Skeletal muscle satellite cell (primary cell): ENCODE measurements at regions not wholly inside any gene's neighbourhood (a gene's known extent, or its start where the extent isn't known, plus 50 kb on each side); places are given as distances from the start of the nearest gene placed in this dataset.

Experiments used
- H3K27me3 ChIP-seq: 2 replicates; pipeline ENCODE4 v1.7.0; 2013; ENCODE audit warnings: low read length; ENCODE audit not compliant: control insufficient read depth, insufficient read depth
- H3K36me3 ChIP-seq: 2 replicates; pipeline ENCODE4 v1.7.0; 2013; ENCODE audit warnings: mild to moderate bottlenecking, control low read depth, low read length; ENCODE audit not compliant: insufficient read depth
- H3K4me1 ChIP-seq: 2 replicates; pipeline ENCODE4 v1.7.0; 2013; ENCODE audit warnings: low read length; ENCODE audit not compliant: control insufficient read depth, insufficient read depth
- H3K4me2 ChIP-seq: 2 replicates; pipeline ENCODE4 v1.7.0; 2013; ENCODE audit warnings: mild to moderate bottlenecking, low read length
- H3K4me3 ChIP-seq: 2 replicates; pipeline ENCODE4 v1.7.0; 2013; ENCODE audit warnings: low read length
- H3K9ac ChIP-seq: 2 replicates; pipeline ENCODE4 v1.7.0; 2013; ENCODE audit warnings: mild to moderate bottlenecking, low read depth, low read length, moderate library complexity
- H3K9me3 ChIP-seq: replicated peaks from 2 replicates; pipeline ENCODE4 v1.7.0; 2013; ENCODE audit warnings: mild to moderate bottlenecking, control low read depth, low read length

DNA sequence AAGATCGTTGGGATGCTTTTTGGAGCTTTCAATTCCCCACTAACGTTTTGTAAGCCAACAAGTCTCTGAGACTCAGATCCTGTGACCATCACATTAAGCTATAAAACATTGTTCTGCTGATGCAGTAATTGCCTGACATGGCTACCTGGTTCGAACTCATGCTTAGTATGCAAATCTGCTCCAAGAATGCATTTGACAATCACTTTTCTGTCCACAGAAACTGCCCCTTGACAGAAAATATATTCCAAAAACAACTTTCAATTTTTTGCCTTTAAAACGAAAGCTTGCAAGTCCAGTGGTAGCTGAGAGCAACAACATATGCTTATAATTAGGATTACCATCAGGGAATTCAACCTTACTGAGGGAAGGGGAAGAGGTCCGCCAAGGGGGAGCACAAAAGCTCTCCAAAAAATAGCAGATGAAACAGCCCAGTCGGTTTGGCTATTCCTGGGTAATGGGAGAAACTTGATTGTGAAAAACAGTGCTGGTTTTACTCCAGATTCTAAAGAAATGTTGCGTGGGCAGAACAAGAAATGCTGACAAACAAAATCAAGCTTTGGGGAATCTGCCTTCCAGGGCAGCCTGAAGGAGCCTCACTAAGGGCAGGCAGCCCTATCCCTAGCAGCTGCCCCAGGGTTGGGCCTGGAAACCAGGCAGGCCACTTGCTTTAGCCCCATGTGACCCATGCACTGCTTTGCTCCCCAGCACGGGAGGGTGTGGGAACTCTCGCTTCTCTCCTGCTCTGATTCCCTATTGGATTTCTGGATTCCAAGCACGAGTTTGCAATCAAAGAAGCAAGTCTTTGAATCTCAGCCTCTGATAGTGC, 160.7 kb upstream of the LDB2 start:
- H3K4me3 ChIP-seq = peak overlapping the region; percentile 20
- H3K27me3 ChIP-seq = no peaks in the 10 kb centered on the region
- peaks cover 41% of the 10 kb centered on the region for H3K4me1 ChIP-seq
- H3K36me3 ChIP-seq = no peaks in the 10 kb centered on the region
- H3K4me2 ChIP-seq = peak overlapping the region; percentile 57
- H3K9ac ChIP-seq = no peak overlapping the region
- no peaks in the 10 kb centered on the region for H3K9me3 ChIP-seq

DNA sequence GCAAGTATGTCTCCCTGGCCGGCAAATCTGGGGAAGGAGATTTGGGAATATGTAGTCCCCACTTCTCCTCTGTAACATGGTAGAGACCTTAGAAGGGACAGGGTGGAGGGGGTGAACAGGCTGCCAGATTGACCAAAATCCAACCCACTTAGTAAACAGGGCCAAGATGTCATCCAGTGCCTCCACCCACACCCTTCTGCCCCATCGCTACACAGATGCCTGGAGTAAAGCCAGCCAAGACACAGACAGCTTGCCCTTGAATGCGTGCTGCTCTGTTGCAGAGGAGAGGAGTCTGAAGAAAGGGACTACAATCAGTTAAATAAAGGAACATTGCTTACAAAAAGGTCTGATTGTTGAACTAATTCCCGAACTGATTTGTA, 160.1 kb upstream of the LDB2 start:
- H3K27me3 ChIP-seq = no peaks in the 10 kb centered on the region
- H3K9me3 ChIP-seq = no peaks in the 10 kb centered on the region
- H3K9ac ChIP-seq = no peak overlapping the region
- no peaks in the 10 kb centered on the region for H3K36me3 ChIP-seq
- H3K4me1 ChIP-seq = peaks cover 36% of the 10 kb centered on the region
- H3K4me3 ChIP-seq = no peak overlapping the region
- H3K4me2 ChIP-seq = peak overlapping the region; percentile 57

DNA sequence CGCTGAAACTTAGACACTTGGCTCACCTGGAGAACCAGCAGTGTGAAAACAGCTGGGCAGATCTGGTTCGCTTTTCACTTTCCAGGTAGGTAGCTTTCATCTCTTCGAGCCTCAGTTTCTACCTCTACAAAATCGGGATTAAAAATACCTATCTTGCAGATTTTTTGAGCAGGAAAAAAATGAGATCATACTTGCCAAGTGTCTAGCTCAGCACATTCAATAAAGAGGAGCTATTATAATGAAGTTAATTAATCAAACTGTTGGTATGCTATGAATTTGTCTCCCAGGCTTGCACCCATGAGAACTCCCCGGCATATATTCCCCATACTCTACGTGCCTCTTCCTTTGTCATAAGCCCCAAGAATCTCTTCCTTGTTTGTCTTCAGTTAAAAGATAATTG, 158.6 kb upstream of the LDB2 start:
- H3K4me3 ChIP-seq = no peak overlapping the region

DNA sequence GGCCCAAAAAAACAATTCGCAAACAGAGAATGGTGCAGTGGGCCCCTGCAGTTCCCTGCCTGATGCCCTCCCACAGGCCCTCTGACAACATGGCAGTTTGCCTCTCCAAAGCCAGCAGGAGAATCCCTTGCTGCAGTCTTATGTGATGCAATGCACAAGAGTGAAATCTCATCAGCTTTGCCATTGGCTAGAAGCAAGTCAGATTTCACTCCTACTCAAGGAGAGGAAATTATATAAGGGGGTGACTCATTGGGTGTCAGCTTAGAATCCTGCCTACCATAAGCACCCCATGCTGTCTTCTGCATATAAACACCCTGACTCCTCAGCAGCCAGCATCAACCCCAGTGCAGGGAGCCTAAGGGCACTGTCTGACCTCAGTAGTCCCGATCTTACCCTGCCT, 157.3 kb upstream of the LDB2 start:
- no peaks in the 10 kb centered on the region for H3K9me3 ChIP-seq
- H3K4me1 ChIP-seq = peaks cover 34% of the 10 kb centered on the region
- no peak overlapping the region for H3K4me3 ChIP-seq
- H3K4me2 ChIP-seq = no peak overlapping the region
- no peak overlapping the region for H3K9ac ChIP-seq
- no peaks in the 10 kb centered on the region for H3K27me3 ChIP-seq
- no peaks in the 10 kb centered on the region for H3K36me3 ChIP-seq

More for the DNA sequence above, 158.6 kb upstream of the LDB2 start:
- Histone ChIP-seq H3K4me1 (peaks cover 34% of the 10 kb centered on the region), H3K9me3 (no peaks in the 10 kb centered on the region), H3K27me3 (no peaks in the 10 kb centered on the region), H3K9ac (no peak overlapping the region), H3K4me2 (no peak overlapping the region), H3K36me3 (no peaks in the 10 kb centered on the region)

DNA sequence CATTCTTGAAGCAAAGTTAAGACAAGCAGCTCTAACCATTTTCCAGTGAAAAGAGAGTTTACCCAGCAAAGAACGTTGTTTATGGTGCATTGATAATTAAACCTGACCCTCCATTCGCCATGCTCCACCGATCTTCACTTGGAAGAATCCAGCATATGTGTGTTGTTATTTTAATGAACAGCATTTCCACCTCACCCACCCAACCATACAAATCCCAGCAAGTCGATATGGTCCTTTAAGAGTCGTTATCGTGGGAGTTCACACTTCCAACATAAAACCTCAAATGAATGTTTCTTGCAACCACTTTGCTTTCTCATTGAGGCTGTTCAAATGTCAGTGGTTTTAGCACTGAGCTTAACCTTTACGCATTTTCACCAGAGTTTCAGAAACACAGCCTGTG, 147.4 kb upstream of the LDB2 start:
- Histone ChIP-seq H3K9me3 (no peaks in the 10 kb centered on the region), H3K9ac (no peak overlapping the region), H3K36me3 (no peaks in the 10 kb centered on the region), H3K27me3 (no peaks in the 10 kb centered on the region), H3K4me3 (no peak overlapping the region), H3K4me1 (no peaks in the 10 kb centered on the region), H3K4me2 (no peak overlapping the region)

DNA sequence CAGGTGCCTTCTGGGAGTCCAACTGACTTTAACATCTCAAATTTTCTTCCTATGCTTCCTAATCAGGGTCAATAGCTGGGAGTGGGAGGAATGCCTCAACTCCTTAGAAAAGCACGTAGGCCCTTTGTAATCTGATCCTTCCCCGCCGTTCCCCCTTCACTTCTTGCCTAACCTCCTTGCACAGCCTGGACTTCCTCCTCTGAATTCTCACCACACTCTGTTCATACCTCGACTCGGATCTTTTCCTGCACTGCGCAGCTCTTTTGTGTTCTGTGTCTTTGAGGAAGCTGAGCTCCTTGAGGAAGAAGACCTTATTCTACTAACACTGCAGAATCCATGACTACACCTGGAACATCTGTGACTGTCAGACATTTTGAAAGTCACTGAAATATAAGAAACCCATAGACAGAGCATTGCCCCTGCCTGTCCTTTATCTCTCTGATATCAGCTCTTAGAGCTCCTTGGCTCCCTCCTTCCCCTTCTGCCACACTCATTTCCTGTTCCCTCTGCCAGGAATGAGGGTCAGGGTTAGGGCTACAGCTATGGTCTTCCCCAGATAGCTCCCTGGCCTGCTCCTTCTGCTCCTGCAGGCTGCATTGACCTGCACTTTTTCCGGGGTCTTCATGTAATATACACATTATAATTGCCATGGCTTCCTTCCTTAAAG, 140.2 kb upstream of the LDB2 start:
- Histone ChIP-seq H3K9me3 (no peaks in the 10 kb centered on the region), H3K9ac (no peak overlapping the region), H3K4me1 (peaks cover 4% of the 10 kb centered on the region), H3K4me2 (no peak overlapping the region), H3K36me3 (no peaks in the 10 kb centered on the region), H3K4me3 (no peak overlapping the region), H3K27me3 (no peaks in the 10 kb centered on the region)

DNA sequence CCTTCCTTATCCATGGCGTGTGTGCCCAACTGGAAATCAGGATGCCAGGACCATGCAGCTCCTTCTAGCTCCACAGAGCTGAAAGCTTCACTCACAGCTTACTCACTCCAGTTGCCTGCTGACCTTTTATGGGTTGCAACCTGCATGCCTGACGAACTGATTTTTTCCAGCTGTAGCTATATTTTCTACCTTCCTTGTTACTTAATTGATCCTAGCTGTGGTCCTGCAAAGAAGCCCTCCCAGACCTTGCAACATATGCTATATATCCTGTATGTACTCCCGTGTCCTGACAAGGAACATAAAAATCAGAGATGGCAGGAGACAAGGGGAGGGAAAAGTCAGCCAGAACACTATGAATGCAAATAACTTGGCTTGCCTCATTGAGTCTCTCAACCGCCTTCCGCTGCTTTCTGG, 135.3 kb upstream of the LDB2 start:
- no peaks in the 10 kb centered on the region for H3K27me3 ChIP-seq
- no peaks in the 10 kb centered on the region for H3K9me3 ChIP-seq
- no peak overlapping the region for H3K4me2 ChIP-seq
- H3K4me1 ChIP-seq = peaks cover 28% of the 10 kb centered on the region
- H3K4me3 ChIP-seq = no peak overlapping the region
- no peaks in the 10 kb centered on the region for H3K36me3 ChIP-seq
- H3K9ac ChIP-seq = no peak overlapping the region

DNA sequence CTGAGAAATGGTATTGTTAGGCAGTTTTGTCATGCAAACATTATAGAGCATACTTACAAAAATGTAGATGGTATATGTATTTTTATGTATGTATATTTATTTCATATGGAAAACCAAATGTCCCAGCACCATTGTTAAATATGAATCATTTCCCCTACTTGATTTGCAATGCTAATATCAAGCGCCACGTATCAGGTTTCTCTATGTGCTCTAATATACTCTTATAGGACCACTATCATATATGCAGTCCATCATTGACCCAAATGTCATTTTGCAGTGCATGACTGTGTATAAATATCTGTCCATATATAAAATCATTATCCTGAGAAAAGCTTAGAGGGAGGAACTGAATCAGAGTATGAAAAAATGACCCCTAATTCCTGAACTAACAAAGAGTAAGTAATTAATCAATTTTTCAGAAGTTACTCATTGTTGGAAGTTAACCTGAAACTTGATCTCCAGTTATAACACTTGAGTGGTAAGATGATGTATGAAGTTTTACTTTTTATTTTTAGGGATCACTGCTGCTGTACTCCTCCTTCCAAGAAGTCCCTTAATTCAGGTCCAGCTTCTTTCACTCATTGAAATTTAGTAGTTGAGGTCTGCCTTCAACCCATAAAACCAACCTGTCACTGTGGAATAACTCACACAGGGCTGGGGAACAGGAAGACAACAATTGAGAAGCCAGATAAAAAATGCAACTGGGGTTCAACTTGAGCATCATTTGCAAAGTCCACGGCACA, 134.8 kb upstream of the LDB2 start:
- H3K4me1 ChIP-seq = peaks cover 30% of the 10 kb centered on the region
- H3K27me3 ChIP-seq = no peaks in the 10 kb centered on the region
- no peak overlapping the region for H3K9ac ChIP-seq
- H3K36me3 ChIP-seq = no peaks in the 10 kb centered on the region
- no peak overlapping the region for H3K4me3 ChIP-seq
- H3K9me3 ChIP-seq = no peaks in the 10 kb centered on the region
- no peak overlapping the region for H3K4me2 ChIP-seq

DNA sequence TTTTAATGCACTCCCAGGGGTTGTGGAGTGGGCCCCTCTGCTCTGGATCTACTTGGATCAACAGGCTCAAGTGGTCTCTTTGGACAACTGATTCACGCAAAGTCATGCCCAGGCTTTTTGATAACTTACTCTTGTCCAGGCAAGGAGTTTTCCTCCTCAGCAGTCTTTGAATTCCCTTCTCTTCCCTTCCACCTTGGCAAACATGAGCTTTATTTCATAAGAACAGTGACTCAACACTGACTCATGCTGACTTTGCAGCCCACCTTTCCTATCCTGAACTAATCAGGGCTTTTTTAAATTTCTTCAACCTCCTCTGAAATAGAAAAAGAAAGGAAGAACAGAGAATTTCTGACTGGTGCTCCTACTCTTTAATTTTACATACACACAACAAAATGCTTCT, 132.1 kb upstream of the LDB2 start:
- Histone ChIP-seq H3K27me3 (no peaks in the 10 kb centered on the region), H3K4me2 (peak overlapping the region; percentile 12), H3K9ac (no peak overlapping the region), H3K36me3 (no peaks in the 10 kb centered on the region), H3K9me3 (no peaks in the 10 kb centered on the region), H3K4me1 (peaks cover 43% of the 10 kb centered on the region), H3K4me3 (no peak overlapping the region)

DNA sequence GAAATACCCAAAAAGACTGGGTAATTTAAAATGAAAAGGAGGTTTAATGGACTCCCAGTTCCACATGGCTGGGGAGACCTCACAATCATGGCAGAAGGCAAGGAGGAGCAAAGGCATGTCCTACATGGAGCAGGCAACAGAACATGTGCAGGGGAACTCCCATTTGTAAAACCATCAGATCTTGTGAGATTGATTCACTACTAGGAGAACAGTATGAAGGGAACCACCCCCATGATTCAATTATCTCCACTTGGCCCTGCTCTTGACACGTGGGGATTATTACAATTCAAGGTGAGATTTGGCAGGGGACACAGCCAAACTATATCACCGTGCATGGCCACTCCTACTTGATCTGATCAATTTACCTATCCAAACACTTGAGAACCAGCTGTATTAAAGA, 131.5 kb upstream of the LDB2 start:
- Histone ChIP-seq H3K4me2 (no peak overlapping the region), H3K27me3 (no peaks in the 10 kb centered on the region), H3K36me3 (no peaks in the 10 kb centered on the region), H3K4me3 (no peak overlapping the region), H3K9me3 (no peaks in the 10 kb centered on the region), H3K9ac (no peak overlapping the region), H3K4me1 (peaks cover 43% of the 10 kb centered on the region)

DNA sequence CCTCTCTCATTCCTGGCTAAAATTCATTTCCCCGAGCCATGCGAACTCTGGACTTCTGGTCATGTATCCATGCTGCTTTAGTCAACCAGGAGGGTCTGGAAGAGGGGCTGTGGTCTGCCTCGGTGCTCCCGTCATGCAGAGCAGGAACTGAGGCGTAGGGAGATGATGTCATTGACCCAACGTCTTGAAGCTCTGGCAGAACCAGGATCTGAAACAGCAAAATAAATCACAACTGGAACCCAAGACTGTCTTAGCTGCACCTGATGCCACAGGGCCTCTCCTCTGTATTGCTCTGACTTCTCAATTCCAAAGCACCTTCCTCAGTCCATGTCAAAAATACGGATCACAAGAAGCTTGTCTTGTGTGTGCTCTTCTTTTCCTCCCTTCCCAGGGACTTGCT, 131.0 kb upstream of the LDB2 start:
- peaks cover 46% of the 10 kb centered on the region for H3K4me1 ChIP-seq
- H3K4me3 ChIP-seq = no peak overlapping the region
- H3K9ac ChIP-seq = no peak overlapping the region
- no peaks in the 10 kb centered on the region for H3K27me3 ChIP-seq
- no peak overlapping the region for H3K4me2 ChIP-seq
- no peaks in the 10 kb centered on the region for H3K36me3 ChIP-seq
- H3K9me3 ChIP-seq = no peaks in the 10 kb centered on the region
